Endothelial cell of umbilical vein (primary cell): ENCODE measurements at regions not wholly inside any gene's neighbourhood (a gene's known extent, or its start where the extent isn't known, plus 50 kb on each side); places are given as distances from the start of the nearest gene placed in this dataset.

Experiments
- BruUV-seq: library from RNA; stranded (reverse); fragments of 400-500 nt; replicated peaks from 2 replicates; lab custom pipeline; 2021; lab: Mats Ljungman, UMichigan
- CTCF ChIA-PET: fragments of 300-600, 350-600 bp; sonication (Branson Sonifier 250); formaldehyde crosslinking; loops from one replicate; lab custom pipeline; 2021; ENCODE audit warnings: antibody characterized with exemption, inconsistent platforms; lab: Charles Lee
- POLR2A ChIA-PET: fragments of 300-600, 350-600 bp; sonication (Branson Sonifier 250); formaldehyde crosslinking; loops from one replicate; lab custom pipeline; 2021; ENCODE audit warnings: antibody characterized with exemption, inconsistent platforms; lab: Charles Lee
- DNase-seq: peaks from one replicate; pipeline ENCODE4 v3.0.0-alpha.2; 2011; ENCODE audit warnings: low read depth, low spot score
- FAIRE-seq: peaks from 2 replicates; lab custom pipeline; 2011; peaks lifted over from hg19 to GRCh38; lab: Jason Lieb, UNC
- H2AFZ ChIP-seq: 2 replicates; pipeline ENCODE4 v1.6.0; 2012; ENCODE audit warnings: low read depth, low read length, control low read depth, inconsistent platforms
- H3K27ac ChIP-seq: 2 replicates; pipeline ENCODE4 v1.5.1; 2011; ENCODE audit warnings: low read depth, mild to moderate bottlenecking, control low read depth, low read length, moderate library complexity; ENCODE audit not compliant: insufficient read depth
- H3K27me3 ChIP-seq, 2 experiments: 2 replicates each; pipeline versions ENCODE4 v1.6.0 to v1.6.1; 2011; ENCODE audit warnings: low read length in 2 of 2, mixed read lengths in 1 of 2; ENCODE audit not compliant: control insufficient read depth in 2 of 2, insufficient read depth in 2 of 2
- H3K36me3 ChIP-seq, 2 experiments: 2 replicates in 1 of 2; 3 replicates in 1 of 2; pipeline ENCODE4 v1.5.1; 2011; ENCODE audit warnings: low read length in 2 of 2, mild to moderate bottlenecking in 1 of 2, moderate library complexity in 1 of 2; ENCODE audit not compliant: control insufficient read depth in 2 of 2, insufficient read depth in 2 of 2; ENCODE audit errors: extremely low read depth in 1 of 2
- H3K4me1 ChIP-seq: 3 replicates; pipeline ENCODE4 v1.5.1; 2011; ENCODE audit warnings: mild to moderate bottlenecking, low read length; ENCODE audit not compliant: control insufficient read depth, insufficient read depth; ENCODE audit errors: extremely low read depth
- H3K4me2 ChIP-seq: 2 replicates; pipeline ENCODE4 v1.6.1; 2011; ENCODE audit warnings: low read length, control low read depth, mixed read lengths; ENCODE audit not compliant: insufficient read depth
- H3K4me3 ChIP-seq, 3 experiments: fragments of 200-600 bp in 1 of 3; sonication (generic), shearing (Covaris generic) in 1 of 3; replicated peaks in 1 of 3; 2 replicates each; pipeline ENCODE4 v1.5.1; 2011 to 2016; ENCODE audit warnings: control low read depth in 3 of 3, low read length in 3 of 3, mild to moderate bottlenecking in 2 of 3, inconsistent platforms in 1 of 3, low read depth in 1 of 3, moderate library complexity in 1 of 3; ENCODE audit not compliant: insufficient read depth in 1 of 3
- H3K79me2 ChIP-seq: 2 replicates; pipeline ENCODE4 v1.6.0; 2012; ENCODE audit warnings: low read length, inconsistent platforms; ENCODE audit not compliant: control insufficient read depth, insufficient read depth
- H3K9ac ChIP-seq: replicated peaks from 2 replicates; pipeline ENCODE3; 2011; ENCODE audit warnings: low read length, control low read depth; ENCODE audit not compliant: insufficient read depth; ENCODE audit errors: extremely low read depth
- H3K9me1 ChIP-seq: replicated peaks from 3 replicates; pipeline ENCODE4 v1.6.0; 2011; ENCODE audit warnings: mild to moderate bottlenecking, low read length; ENCODE audit not compliant: control insufficient read depth, insufficient read depth; ENCODE audit errors: extremely low read depth
- H3K9me3 ChIP-seq: replicated peaks from 2 replicates; pipeline ENCODE4 v1.5.1; 2012; ENCODE audit warnings: low read length, inconsistent platforms; ENCODE audit not compliant: control insufficient read depth, insufficient read depth
- H4K20me1 ChIP-seq: replicated peaks from 2 replicates; pipeline ENCODE3; 2011; ENCODE audit warnings: mild to moderate bottlenecking, low read length; ENCODE audit not compliant: control insufficient read depth, insufficient read depth; ENCODE audit errors: extremely low read depth
- EZH2 ChIP-seq: IDR thresholded peaks from 2 replicates; pipeline ENCODE4 v1.6.1; 2012; ENCODE audit warnings: borderline replicate concordance, low read depth, mild to moderate bottlenecking, moderate library complexity, low read length, inconsistent platforms; ENCODE audit not compliant: severe bottlenecking
- FOS ChIP-seq: IDR thresholded peaks from 2 replicates; pipeline ENCODE4 v1.6.1; 2011; ENCODE audit warnings: mild to moderate bottlenecking, low read length, moderate library complexity, borderline replicate concordance; ENCODE audit not compliant: insufficient read depth
- GATA2 ChIP-seq: IDR thresholded peaks from 2 replicates; pipeline ENCODE4 v1.7.0; 2011; ENCODE audit warnings: low read depth, mild to moderate bottlenecking, moderate library complexity, mixed read lengths, low read length; ENCODE audit not compliant: insufficient read length, insufficient read depth
- JUN ChIP-seq: IDR thresholded peaks from 2 replicates; pipeline ENCODE4 v1.6.1; 2011; ENCODE audit warnings: borderline replicate concordance, low read depth; ENCODE audit not compliant: insufficient read length, insufficient read depth
- MAX ChIP-seq: IDR thresholded peaks from 2 replicates; pipeline ENCODE4 v1.6.1; 2011; ENCODE audit not compliant: insufficient read depth, insufficient read length
- MYC ChIP-seq: IDR thresholded peaks from one replicate; pipeline ENCODE4 v1.6.1; 2011; ENCODE audit warnings: mild to moderate bottlenecking, low read depth, low read length
- POLR2A ChIP-seq: IDR thresholded peaks from 2 replicates; pipeline ENCODE4 v1.6.1; 2012; ENCODE audit warnings: low read depth, mild to moderate bottlenecking, control low read depth, low read length
- POLR2AphosphoS5 ChIP-seq: IDR thresholded peaks from 2 replicates; pipeline ENCODE4 v1.6.1; 2012; ENCODE audit warnings: low read depth, mild to moderate bottlenecking, control low read depth, low read length, moderate library complexity; ENCODE audit not compliant: insufficient read depth
- dilution Hi-C: fragments of 300-500 bp; cut with MboI; formaldehyde crosslinking; loops from one replicate; pipeline ENCODE4 v1.15.0; 2019; ENCODE audit warnings: low sequenced_read_pairs; ENCODE audit not compliant: extremely low pct_ligation_motif_present
- intact Hi-C: fragments of 100-400 bp; cut with micrococcal nuclease; formaldehyde crosslinking; loops from one replicate; pipeline ENCODE4 v1.10.0; 2022
- TF ChIP-seq, protein P1 (sequence below), 2 donors: IDR thresholded peaks; 1 replicate in 1 of 2; 2 replicates in 1 of 2; pipeline ENCODE4 v1.5.1; 2011; ENCODE audit warnings: low read length in 2 of 2, mild to moderate bottlenecking in 2 of 2, moderate library complexity in 2 of 2, control low read depth in 1 of 2, inconsistent platforms in 1 of 2, low read depth in 1 of 2; ENCODE audit not compliant: insufficient read depth in 1 of 2; ENCODE audit errors: extremely low read depth in 1 of 2

- Histone ChIP-seq H3K36me3 (no peaks in the 10 kb centered on the region), H3K27me3 (no peaks in the 10 kb centered on the region), H4K20me1 (no peaks in the 10 kb centered on the region), H3K4me2 (no peak overlapping the region), H3K9ac (no peak overlapping the region), H3K79me2 (no peaks in the 10 kb centered on the region), H3K4me1 (no peaks in the 10 kb centered on the region), H3K9me1 (no peaks in the 10 kb centered on the region), H3K9me3 (no peaks in the 10 kb centered on the region), H3K4me3 (no peak overlapping the region), H2AFZ (no peak overlapping the region), H3K27ac (no peak overlapping the region)
- dilution Hi-C loops (no loop called here), intact Hi-C loops (no loop called here)
- no peak for TF ChIP-seq MAX
- FAIRE-seq = no peak
- no TSS peak for BruUV-seq
- ChIA-PET CTCF (no interaction called here), POLR2A (no interaction called here)
- DNase-seq = no peak
Observed at GRCh38 chr7:19352305-19352695, 207.1 kb upstream of the FERD3L start.

DNA sequence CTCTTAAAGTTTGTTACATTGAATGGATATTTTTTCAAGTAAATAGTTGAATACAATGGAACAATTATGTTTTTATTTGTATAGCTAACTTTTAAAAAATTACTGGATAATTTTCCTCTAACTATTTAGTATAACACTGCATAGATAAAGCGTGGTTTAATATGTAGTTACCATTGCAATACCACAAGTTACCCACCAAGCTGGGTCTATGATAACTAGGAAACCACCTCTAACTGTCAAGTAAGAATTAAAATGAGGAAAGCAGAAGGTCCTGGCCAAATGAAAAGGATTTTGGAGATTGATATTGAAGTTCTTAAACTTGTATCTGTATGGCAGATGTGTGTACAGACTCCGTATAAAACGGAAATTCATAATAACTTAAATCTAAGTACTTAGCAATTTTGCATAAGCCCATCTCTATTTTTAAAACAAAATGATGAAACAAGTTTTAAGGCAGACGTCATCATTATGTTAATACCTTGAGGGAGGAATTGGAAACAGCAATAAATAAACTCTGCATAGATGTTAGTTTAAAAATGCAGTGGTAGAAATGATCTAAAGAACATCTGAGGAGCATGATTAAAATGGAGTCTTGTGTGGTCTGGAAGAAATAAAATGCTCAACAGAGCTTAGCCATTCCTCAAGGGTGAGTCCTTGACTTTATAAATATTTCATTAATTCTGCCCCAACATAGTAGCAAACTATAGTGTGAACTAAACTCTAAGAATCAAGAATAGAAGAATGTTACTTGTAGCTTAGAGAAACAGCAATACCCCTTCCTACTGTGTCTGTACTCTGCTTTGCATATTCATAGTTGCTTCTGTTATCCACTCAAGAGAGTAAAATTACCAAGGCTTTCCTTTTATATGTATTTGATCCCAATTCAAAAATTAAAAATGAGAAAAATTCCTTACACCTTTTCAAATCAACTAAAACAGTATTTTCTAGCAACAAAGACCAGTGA lies 206.4 kb upstream of the FERD3L start:
- Histone ChIP-seq H3K4me1 (no peaks in the 10 kb centered on the region), H3K9me3 (no peaks in the 10 kb centered on the region), H3K9me1 (no peaks in the 10 kb centered on the region), H3K36me3 (no peaks in the 10 kb centered on the region), H4K20me1 (no peaks in the 10 kb centered on the region), H3K9ac (no peak overlapping the region), H3K27ac (no peak overlapping the region), H2AFZ (no peak overlapping the region), H3K4me2 (no peak overlapping the region), H3K27me3 (no peaks in the 10 kb centered on the region), H3K4me3 (no peak overlapping the region), H3K79me2 (no peaks in the 10 kb centered on the region)
- ChIA-PET CTCF (no interaction called here), POLR2A (no interaction called here)
- no peak for TF ChIP-seq MYC
- TF ChIP-seq GATA2 = no peak
- TF ChIP-seq POLR2AphosphoS5 = no peak
- TF ChIP-seq EZH2 = no peak
- TF ChIP-seq POLR2A = no peak
- no peak for TF ChIP-seq JUN
- no peak for TF ChIP-seq MAX
- TF ChIP-seq FOS = no peak
- TF ChIP-seq, protein P1, sequence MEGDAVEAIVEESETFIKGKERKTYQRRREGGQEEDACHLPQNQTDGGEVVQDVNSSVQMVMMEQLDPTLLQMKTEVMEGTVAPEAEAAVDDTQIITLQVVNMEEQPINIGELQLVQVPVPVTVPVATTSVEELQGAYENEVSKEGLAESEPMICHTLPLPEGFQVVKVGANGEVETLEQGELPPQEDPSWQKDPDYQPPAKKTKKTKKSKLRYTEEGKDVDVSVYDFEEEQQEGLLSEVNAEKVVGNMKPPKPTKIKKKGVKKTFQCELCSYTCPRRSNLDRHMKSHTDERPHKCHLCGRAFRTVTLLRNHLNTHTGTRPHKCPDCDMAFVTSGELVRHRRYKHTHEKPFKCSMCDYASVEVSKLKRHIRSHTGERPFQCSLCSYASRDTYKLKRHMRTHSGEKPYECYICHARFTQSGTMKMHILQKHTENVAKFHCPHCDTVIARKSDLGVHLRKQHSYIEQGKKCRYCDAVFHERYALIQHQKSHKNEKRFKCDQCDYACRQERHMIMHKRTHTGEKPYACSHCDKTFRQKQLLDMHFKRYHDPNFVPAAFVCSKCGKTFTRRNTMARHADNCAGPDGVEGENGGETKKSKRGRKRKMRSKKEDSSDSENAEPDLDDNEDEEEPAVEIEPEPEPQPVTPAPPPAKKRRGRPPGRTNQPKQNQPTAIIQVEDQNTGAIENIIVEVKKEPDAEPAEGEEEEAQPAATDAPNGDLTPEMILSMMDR (IDR thresholded peaks at IDR 0.05; ENCODE audit: extremely low read depth in 1 of 2, insufficient read depth in 1 of 2, low read depth in 1 of 2, low read length in 2 of 2) = no peak
- intact Hi-C loops = no loop called here
- no TSS peak for BruUV-seq
- dilution Hi-C loops = no loop called here
- DNase-seq = no peak
- FAIRE-seq = no peak
